GM10266 (cell line): ENCODE measurements at regions not wholly inside any gene's neighbourhood (a gene's known extent, or its start where the extent isn't known, plus 50 kb on each side); places are given as distances from the start of the nearest gene placed in this dataset.

Source experiments
- DNase-seq: peaks from one replicate; pipeline ENCODE4 v3.0.0; 2012; ENCODE audit errors: extremely low spot score
- CTCF ChIP-seq: IDR thresholded peaks from 2 replicates; pipeline ENCODE4 v1.5.1; 2012; ENCODE audit warnings: mild to moderate bottlenecking, low read depth; ENCODE audit not compliant: control insufficient read depth, insufficient read depth; ENCODE audit errors: missing control alignments

- DNase-seq, result peak; percentile 87
- peak; percentile 97 for TF ChIP-seq CTCF
Measured at GRCh38 chr22:44625981-44626687, 75.9 kb upstream of the PRR5 start.

GRCh38 chr22:44625421-44625760 is 76.6 kb upstream of the PRR5 start:
- TF ChIP-seq CTCF, result no peak
- no peak for DNase-seq

- DNase-seq, result no peak
- no peak for TF ChIP-seq CTCF
Measured at GRCh38 chr22:44624689-44625420, 77.1 kb upstream of the PRR5 start.

- peak; percentile 34 for TF ChIP-seq CTCF
- no peak for DNase-seq
Measured at GRCh38 chr22:44623771-44624510, 78.1 kb upstream of the PRR5 start.

- no peak for TF ChIP-seq CTCF
- no peak for DNase-seq
Measured at GRCh38 chr22:44622679-44623078, 79.3 kb upstream of the PRR5 start.

- peak; percentile 46 for DNase-seq
- no peak for TF ChIP-seq CTCF
Measured at GRCh38 chr22:44622147-44622427, 79.9 kb upstream of the PRR5 start.
